Esophagus muscularis mucosa (tissue), 4 donors: ENCODE measurements at regions not wholly inside any gene's neighbourhood (a gene's known extent, or its start where the extent isn't known, plus 50 kb on each side); places are given as distances from the start of the nearest gene placed in this dataset.

Source experiments
- DNase-seq: peaks from one replicate; pipeline ENCODE4 v3.0.0-alpha.2; 2017; ENCODE audit errors: extremely low spot score
- H3K27ac ChIP-seq, 4 donors: fragments of 200-600 bp; sonication (generic); replicated peaks in 1 of 4; 1 replicate in 3 of 4; 2 replicates in 1 of 4; pipeline ENCODE4 v1.5.1; 2016 to 2019; ENCODE audit warnings: mild to moderate bottlenecking in 1 of 4
- H3K27me3 ChIP-seq, 4 donors: fragments of 200-600 bp; sonication (generic); one replicate each; pipeline versions ENCODE4 v1.5.1 to v1.6.0; 2016 to 2019
- H3K36me3 ChIP-seq, 4 donors: fragments of 200-600 bp; sonication (generic); one replicate each; pipeline ENCODE4 v1.5.1; 2016 to 2019
- H3K4me1 ChIP-seq, 4 donors: fragments of 200-600 bp; sonication (generic); one replicate each; pipeline ENCODE4 v1.5.1; 2016 to 2019
- H3K4me3 ChIP-seq, 4 donors: fragments of 200-600 bp; sonication (generic); 1 replicate in 2 of 4; 2 replicates in 2 of 4; pipeline ENCODE4 v1.5.1; 2016 to 2019; ENCODE audit warnings: mild to moderate bottlenecking in 4 of 4, moderate library complexity in 1 of 4
- H3K9me3 ChIP-seq, 4 donors: fragments of 200-600 bp; sonication (generic); 1 replicate in 3 of 4; 2 replicates in 1 of 4; pipeline ENCODE4 v1.5.1; 2016 to 2019
- CTCF ChIP-seq, 3 experiments: fragments of 200-600 bp in 2 of 3; fragments of 450-650 bp in 1 of 3; sonication (generic) in 2 of 3; IDR thresholded peaks; one replicate each; pipeline ENCODE4 v1.5.1; 2017 to 2019; ENCODE audit warnings: antibody characterized with exemption in 3 of 3, mild to moderate bottlenecking in 2 of 3, moderate library complexity in 1 of 3
- EP300 ChIP-seq: sonication (generic); formaldehyde crosslinking; IDR thresholded peaks from one replicate; pipeline ENCODE4 v1.6.1; 2017; ENCODE audit warnings: antibody characterized with exemption
- POLR2A ChIP-seq: fragments of 450-650 bp; IDR thresholded peaks from one replicate; pipeline ENCODE4 v1.6.1; 2017; ENCODE audit warnings: antibody characterized with exemption, moderate library complexity, mild to moderate bottlenecking, low read depth
- POLR2AphosphoS5 ChIP-seq, 2 donors: sonication (generic); formaldehyde crosslinking; IDR thresholded peaks; one replicate each; pipeline ENCODE4 v1.6.1; 2017; ENCODE audit warnings: antibody characterized with exemption in 2 of 2
- WGBS: methylation state at CpG from one replicate; pipeline ENCODE4 v1.1.5; 2018; 5-methylcytosine and 5-hydroxymethylcytosine counted together
- intact Hi-C: fragments of 100-400 bp; cut with DNase I; formaldehyde crosslinking; loops from one replicate; pipeline ENCODE4 v1.15.1; 2023

- Histone ChIP-seq H3K36me3 (no peaks in the 10 kb centered on the region), H3K27ac (no peak overlapping the region), H3K9me3 (peaks cover 0 to 14% (median 5%) of the 10 kb centered on the region in 4 donors), H3K4me3 (no peak overlapping the region), H3K4me1 (no peaks in the 10 kb centered on the region), H3K27me3 (no peaks in the 10 kb centered on the region)
- no peak for DNase-seq
- no peak for TF ChIP-seq POLR2AphosphoS5 (IDR thresholded peaks at IDR 0.05)
- no peak for TF ChIP-seq POLR2A
- TF ChIP-seq EP300: no peak
- no peak for TF ChIP-seq CTCF (IDR thresholded peaks at IDR 0.05)
- WGBS: 50% methylated on average over 1 of the region's 1 CpG
- intact Hi-C loops: no loop called here
Observed at GRCh38 chr4:19786616-19787015, 465.1 kb upstream of the SLIT2 start.

- 86% methylated on average over 4 of the region's 4 CpGs for WGBS
- H3K36me3 ChIP-seq: no peaks in the 10 kb centered on the region
- TF ChIP-seq CTCF (IDR thresholded peaks at IDR 0.05) (no peak), POLR2A (no peak)
- no peaks in the 10 kb centered on the region for H3K27me3 ChIP-seq
- H3K27ac ChIP-seq: no peak overlapping the region
- intact Hi-C loops: no loop called here
- peaks cover 0 to 14% (median 5%) of the 10 kb centered on the region in 4 donors for H3K9me3 ChIP-seq
- no peak for DNase-seq
- no peak overlapping the region for H3K4me3 ChIP-seq
- no peaks in the 10 kb centered on the region for H3K4me1 ChIP-seq
Observed at GRCh38 chr4:19783667-19784223, 468.0 kb upstream of the SLIT2 start.

- no peaks in the 10 kb centered on the region for H3K27me3 ChIP-seq
- H3K36me3 ChIP-seq: no peaks in the 10 kb centered on the region
- no peak overlapping the region for H3K27ac ChIP-seq
- peaks cover 0 to 12% (median 6%) of the 10 kb centered on the region in 4 donors for H3K4me1 ChIP-seq
- TF ChIP-seq CTCF (IDR thresholded peaks at IDR 0.05) (no peak), POLR2AphosphoS5 (IDR thresholded peaks at IDR 0.05) (no peak), EP300 (no peak), POLR2A (no peak)
- peaks cover 0 to 14% (median 5%) of the 10 kb centered on the region in 4 donors for H3K9me3 ChIP-seq
- intact Hi-C loops: no loop called here
- DNase-seq: no peak
- 94% methylated on average over 3 of the region's 3 CpGs for WGBS
- no peak overlapping the region for H3K4me3 ChIP-seq
Observed at GRCh38 chr4:19780871-19781270, 470.8 kb upstream of the SLIT2 start.

DNA sequence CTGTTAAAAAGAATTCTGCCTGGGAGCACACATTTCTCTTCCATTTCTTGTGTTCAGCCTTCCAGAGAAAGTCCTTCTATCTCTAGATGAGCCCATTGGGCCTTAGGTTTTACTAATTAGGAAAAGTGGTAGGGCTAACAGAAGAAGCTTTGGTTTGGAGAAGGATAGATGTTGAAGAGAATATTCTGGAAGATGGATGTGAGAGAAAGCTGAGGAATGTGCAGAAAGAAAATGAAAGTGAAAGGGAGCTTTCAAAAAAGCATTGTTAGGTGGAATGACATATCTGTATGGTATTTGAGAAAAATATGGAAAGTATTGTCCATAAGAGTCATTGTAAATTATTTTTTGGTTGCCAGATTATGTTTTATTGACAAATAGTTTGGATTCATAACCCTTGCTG, 474.8 kb upstream of the SLIT2 start:
- Histone ChIP-seq H3K9me3 (no peaks in the 10 kb centered on the region), H3K36me3 (no peaks in the 10 kb centered on the region), H3K27me3 (no peaks in the 10 kb centered on the region), H3K4me1 (peaks cover 0 to 15% (median 7%) of the 10 kb centered on the region in 4 donors), H3K4me3 (no peak overlapping the region), H3K27ac (no peak overlapping the region)
- TF ChIP-seq POLR2A: no peak
- no peak for TF ChIP-seq CTCF (IDR thresholded peaks at IDR 0.05)
- no peak for TF ChIP-seq EP300
- no peak for TF ChIP-seq POLR2AphosphoS5 (IDR thresholded peaks at IDR 0.05)
- intact Hi-C loops: no loop called here
- no peak for DNase-seq

DNA sequence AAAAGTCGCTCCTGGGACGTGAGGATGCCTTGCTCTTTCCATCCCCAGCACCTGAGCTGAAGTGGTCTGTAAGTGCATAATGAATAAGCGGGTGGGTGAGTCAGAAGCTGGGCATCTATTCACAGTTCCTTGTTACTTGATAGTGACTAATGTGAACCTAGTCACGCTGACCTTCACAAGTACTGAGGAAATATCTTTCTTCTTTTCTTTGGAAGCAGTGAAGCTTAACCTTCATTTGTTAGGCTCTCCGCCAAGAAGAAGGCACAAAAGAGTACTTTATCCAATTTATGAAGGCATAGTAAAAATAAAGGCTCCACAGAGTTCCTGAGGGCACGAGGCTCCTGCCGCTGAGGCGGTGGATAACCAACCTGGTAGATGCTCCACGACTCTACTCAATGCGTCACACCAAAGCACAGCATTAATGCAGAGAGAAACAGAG, 475.7 kb upstream of the SLIT2 start:
- TF ChIP-seq POLR2A (no peak), POLR2AphosphoS5 (IDR thresholded peaks at IDR 0.05) (no peak), EP300 (no peak), CTCF (IDR thresholded peaks at IDR 0.05) (no peak)
- Histone ChIP-seq H3K27ac (peak overlapping the region in 1 of 4 donors; percentile 17), H3K4me3 (no peak overlapping the region), H3K27me3 (no peaks in the 10 kb centered on the region), H3K36me3 (no peaks in the 10 kb centered on the region), H3K9me3 (no peaks in the 10 kb centered on the region), H3K4me1 (peaks cover 0 to 15% (median 7%) of the 10 kb centered on the region in 4 donors)
- DNase-seq: no peak
- WGBS: 62% methylated on average over 10 of the region's 10 CpGs
- intact Hi-C loops: no loop called here
